ENCODE measurements at regions not wholly inside any gene's neighbourhood (a gene's known extent, or its start where the extent isn't known, plus 50 kb on each side); places are given as distances from the start of the nearest gene placed in this dataset.

GRCh38 chr12:38144049-38144448 is 172.5 kb upstream of the ALG10B start:
- DNase-seq (ENCODE audit: low read depth in 1 of 2, low spot score in 2 of 2) (no peak), FAIRE-seq (no peak)
- no peaks in the 10 kb centered on the region for H3K79me2 ChIP-seq (ENCODE audit: control insufficient read depth in 1 of 2, insufficient read depth in 2 of 2, low read length in 2 of 2)
- CTCF ChIA-PET (ENCODE audit: partially characterized antibody), result no interaction called here
- H2BK15ac ChIP-seq (ENCODE audit: low read length), result no peak overlapping the region
- no peak overlapping the region for H2BK20ac ChIP-seq (ENCODE audit: low read length)
- H2BK120ac ChIP-seq (replicated peaks; ENCODE audit: low read depth, low read length), result no peak overlapping the region
- no peak overlapping the region for H2BK12ac ChIP-seq (ENCODE audit: low read depth, low read length)
- no peak overlapping the region for H2AK5ac ChIP-seq (ENCODE audit: low read depth, low read length)
- H3K23ac ChIP-seq (ENCODE audit: insufficient read length), result no peak overlapping the region
- H3K79me1 ChIP-seq (ENCODE audit: low read depth, low read length), result no peaks in the 10 kb centered on the region
- no peak overlapping the region for H3K4me3 ChIP-seq (ENCODE audit: extremely low read depth in 1 of 4, insufficient read depth in 2 of 4, low read depth in 3 of 4, low read length in 4 of 4)
- H3K4me2 ChIP-seq (ENCODE audit: insufficient read depth in 1 of 2, low read depth in 2 of 2, low read length in 2 of 2), result no peak overlapping the region
- no peaks in the 10 kb centered on the region for H3K27me3 ChIP-seq (replicated peaks in 1 of 4; ENCODE audit: control insufficient read depth in 3 of 4, extremely low read depth in 1 of 4, insufficient read depth in 3 of 4, low read length in 3 of 4)
- no peak overlapping the region for H3K18ac ChIP-seq (ENCODE audit: extremely low read depth, low read length)
- H4K20me1 ChIP-seq (replicated peaks in 1 of 2; ENCODE audit: control insufficient read depth in 1 of 2, insufficient read depth in 2 of 2, low read length in 2 of 2), result no peaks in the 10 kb centered on the region
- H3K9me3 ChIP-seq (ENCODE audit: insufficient read depth in 2 of 2, low read depth in 1 of 2, low read length in 1 of 2), result peaks cover 44 to 82% of the 10 kb centered on the region in 2 experiments
- POLR2A ChIA-PET (ENCODE audit: partially characterized antibody), result no interaction called here
- WGBS, 2 experiments (ENCODE audit: extremely low coverage in 1 of 2, insufficient coverage in 1 of 2, insufficient read length in 1 of 2, insufficient replicate concordance in 2 of 2, low coverage in 1 of 2, low lambda C conversion rate in 2 of 2, missing lambda C conversion rate in 1 of 2), result 95% methylated on average over 4 of the region's 4 CpGs; no CpG with 5 or more reads in 1 of the 2 experiments
- H3K23me2 ChIP-seq (ENCODE audit: low read depth, low read length), result no peaks in the 10 kb centered on the region
- H3K4me1 ChIP-seq (replicated peaks in 1 of 4; ENCODE audit: control insufficient read depth in 3 of 4, insufficient read depth in 4 of 4, low read length in 3 of 4), result no peaks in the 10 kb centered on the region
- H4K5ac ChIP-seq (ENCODE audit: insufficient read length, low read depth, low read length), result no peak overlapping the region
- no peak overlapping the region for H4K8ac ChIP-seq (ENCODE audit: extremely low read depth, insufficient read depth, low read length)
- H2BK5ac ChIP-seq (ENCODE audit: low read depth, low read length), result no peak overlapping the region
- H3K4ac ChIP-seq (replicated peaks; ENCODE audit: insufficient read length, low read depth, low read length), result no peak overlapping the region
- H3K9ac ChIP-seq (replicated peaks in 1 of 4; ENCODE audit: extremely low read depth in 1 of 4, low read depth in 3 of 4, low read length in 3 of 4), result no peak overlapping the region
- no peak overlapping the region for H4K91ac ChIP-seq (replicated peaks; ENCODE audit: insufficient read length, low read length)
- H3K27ac ChIP-seq (ENCODE audit: low read depth, low read length), result no peak overlapping the region
- H3K36me3 ChIP-seq (ENCODE audit: control insufficient read depth in 2 of 4, insufficient read depth in 4 of 4, low read length in 3 of 4), result no peaks in the 10 kb centered on the region
- H2AFZ ChIP-seq (ENCODE audit: low read length), result no peak overlapping the region
- no peak overlapping the region for H3K56ac ChIP-seq (replicated peaks; ENCODE audit: insufficient read length, low read depth, low read length)
- TF ChIP-seq KDM4A (IDR thresholded peaks at IDR 0.05; ENCODE audit: low read depth, low read length, severe bottlenecking) (no peak), SAP30 (IDR thresholded peaks at IDR 0.05; ENCODE audit: insufficient read depth, insufficient replicate concordance, low read length) (no peak), RXRA (IDR thresholded peaks at IDR 0.05; ENCODE audit: insufficient read depth, low read depth, low read length) (no peak), NANOG (IDR thresholded peaks at IDR 0.05; ENCODE audit: insufficient read depth, low read depth, low read length, poor library complexity, severe bottlenecking) (no peak), USF2 (IDR thresholded peaks at IDR 0.05; ENCODE audit: low read length) (no peak), CHD1 (IDR thresholded peaks at IDR 0.05; ENCODE audit: low read depth, low read length) (no peak), ATF3 (IDR thresholded peaks at IDR 0.05; ENCODE audit: insufficient read depth, low read depth, low read length) (no peak), SIX5 (IDR thresholded peaks at IDR 0.05; ENCODE audit: low read depth, low read length) (no peak), RNF2 (IDR thresholded peaks at IDR 0.05; ENCODE audit: borderline replicate concordance, low read depth, low read length, missing control alignments, poor library complexity, severe bottlenecking) (no peak), BACH1 (IDR thresholded peaks at IDR 0.05; ENCODE audit: low read length) (no peak), POU5F1 (IDR thresholded peaks at IDR 0.05; ENCODE audit: low read depth, low read length) (no peak), FOSL1 (IDR thresholded peaks at IDR 0.05; ENCODE audit: insufficient read depth, low read depth, low read length) (no peak)
- H3K14ac ChIP-seq (ENCODE audit: insufficient read length), result no peak overlapping the region
